ENCODE measurements at regions not wholly inside any gene's neighbourhood (a gene's known extent, or its start where the extent isn't known, plus 50 kb on each side); places are given as distances from the start of the nearest gene placed in this dataset.
"Not testable (repeated sequence)": the region's sequence is repeated elsewhere in the genome, so short reads cannot be mapped to it uniquely, and the experiment has no call there.

DNA sequence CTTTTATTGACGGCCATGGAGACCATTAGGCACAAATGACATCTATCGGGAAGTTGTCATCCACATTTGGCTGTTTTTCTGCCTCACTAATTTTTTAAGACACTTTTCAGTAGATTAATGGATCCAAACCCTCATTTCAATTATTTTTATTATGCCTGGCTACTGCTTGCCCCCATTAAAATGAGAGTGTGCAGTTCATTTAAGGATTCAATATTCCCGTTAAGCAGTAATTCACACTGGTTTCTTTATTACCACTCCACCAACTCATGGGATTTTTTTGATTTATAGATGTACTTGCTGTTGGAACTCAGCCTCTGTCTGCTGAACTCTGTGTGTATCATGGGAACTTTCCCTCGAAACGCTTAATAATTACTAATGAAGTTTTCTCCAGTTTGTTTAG is 291.8 kb upstream of the PRKX start:
- TF ChIP-seq, protein P1, sequence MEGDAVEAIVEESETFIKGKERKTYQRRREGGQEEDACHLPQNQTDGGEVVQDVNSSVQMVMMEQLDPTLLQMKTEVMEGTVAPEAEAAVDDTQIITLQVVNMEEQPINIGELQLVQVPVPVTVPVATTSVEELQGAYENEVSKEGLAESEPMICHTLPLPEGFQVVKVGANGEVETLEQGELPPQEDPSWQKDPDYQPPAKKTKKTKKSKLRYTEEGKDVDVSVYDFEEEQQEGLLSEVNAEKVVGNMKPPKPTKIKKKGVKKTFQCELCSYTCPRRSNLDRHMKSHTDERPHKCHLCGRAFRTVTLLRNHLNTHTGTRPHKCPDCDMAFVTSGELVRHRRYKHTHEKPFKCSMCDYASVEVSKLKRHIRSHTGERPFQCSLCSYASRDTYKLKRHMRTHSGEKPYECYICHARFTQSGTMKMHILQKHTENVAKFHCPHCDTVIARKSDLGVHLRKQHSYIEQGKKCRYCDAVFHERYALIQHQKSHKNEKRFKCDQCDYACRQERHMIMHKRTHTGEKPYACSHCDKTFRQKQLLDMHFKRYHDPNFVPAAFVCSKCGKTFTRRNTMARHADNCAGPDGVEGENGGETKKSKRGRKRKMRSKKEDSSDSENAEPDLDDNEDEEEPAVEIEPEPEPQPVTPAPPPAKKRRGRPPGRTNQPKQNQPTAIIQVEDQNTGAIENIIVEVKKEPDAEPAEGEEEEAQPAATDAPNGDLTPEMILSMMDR (IDR thresholded peaks at IDR 0.05; ENCODE audit: extremely low read depth, insufficient read depth, missing control alignments), result no peak
- in situ Hi-C loops (cut with MboI; ENCODE audit: low pct_unique_long_range_greater_than_20kb, low sequenced_read_pairs, unreplicated experiment), result no loop called here
- DNase-seq (ENCODE audit: low spot score), result no peak

DNA sequence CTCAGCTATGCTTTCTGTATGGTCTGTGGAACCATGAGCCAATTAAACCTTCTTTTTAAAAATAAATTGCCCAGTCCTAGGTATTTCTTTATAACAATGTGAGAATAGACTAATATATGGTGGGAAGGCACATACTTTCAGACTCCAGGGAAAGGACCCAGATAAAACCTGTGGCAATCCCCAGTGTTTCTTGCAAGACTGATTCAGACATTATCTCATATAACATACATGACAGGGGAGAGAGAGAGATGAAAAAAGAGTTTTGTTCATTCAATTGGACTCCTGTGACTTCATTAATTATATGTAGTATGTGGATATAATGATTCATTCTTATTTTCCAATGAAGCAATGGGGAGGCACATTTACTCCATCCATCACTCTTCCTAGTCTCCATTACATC is 291.4 kb upstream of the PRKX start:
- in situ Hi-C loops (cut with MboI; ENCODE audit: low pct_unique_long_range_greater_than_20kb, low sequenced_read_pairs, unreplicated experiment), result no loop called here
- TF ChIP-seq, protein P1 (IDR thresholded peaks at IDR 0.05; ENCODE audit: extremely low read depth, insufficient read depth, missing control alignments), result no peak

DNA sequence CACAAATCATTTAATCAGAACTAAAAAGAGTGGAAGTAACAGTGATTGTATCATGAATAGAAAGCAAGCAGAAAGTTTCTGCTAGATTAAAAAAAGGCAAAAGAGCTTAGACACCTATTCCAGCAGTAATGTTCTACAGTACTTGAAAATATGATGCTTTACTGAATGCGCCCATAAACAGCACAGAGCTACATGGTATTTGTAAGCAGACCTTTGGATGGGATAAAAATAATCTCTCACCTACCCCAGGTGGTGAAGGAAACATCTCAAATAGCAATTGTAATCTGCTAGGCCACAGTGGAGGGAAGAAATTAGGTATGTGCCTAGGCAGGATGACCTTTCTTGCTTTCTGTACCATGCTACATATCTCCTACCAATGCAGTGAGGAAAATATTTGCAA is 280.9 kb upstream of the PRKX start:
- no peak for DNase-seq (ENCODE audit: low spot score)
- TF ChIP-seq, protein P1 (IDR thresholded peaks at IDR 0.05; ENCODE audit: extremely low read depth, insufficient read depth, missing control alignments), result no peak
- in situ Hi-C loops (cut with MboI; ENCODE audit: low pct_unique_long_range_greater_than_20kb, low sequenced_read_pairs, unreplicated experiment), result no loop called here

More for the DNA sequence above, 291.4 kb upstream of the PRKX start:
- DNase-seq (ENCODE audit: low spot score), result no peak

DNA sequence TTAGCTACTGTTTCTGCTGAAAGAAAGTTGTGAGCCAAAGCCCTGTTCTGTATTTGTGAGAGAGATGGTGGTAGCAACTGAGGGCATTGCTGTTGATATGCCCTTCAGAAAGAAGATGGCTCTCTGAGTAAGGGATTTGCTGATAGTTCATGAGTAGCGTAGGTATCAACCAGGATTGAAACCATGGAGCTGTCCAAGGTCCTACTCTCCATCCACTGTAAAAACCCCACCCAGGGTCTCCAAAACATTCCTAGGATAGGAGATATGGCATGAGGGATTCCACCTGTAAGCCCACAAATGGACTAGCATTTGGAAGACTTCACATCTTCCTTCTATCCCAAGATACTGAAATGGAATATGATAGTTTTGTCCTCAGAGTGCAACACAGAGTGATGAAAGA is 277.1 kb upstream of the PRKX start:
- DNase-seq (ENCODE audit: low spot score), result no peak
- in situ Hi-C loops (cut with MboI; ENCODE audit: low pct_unique_long_range_greater_than_20kb, low sequenced_read_pairs, unreplicated experiment), result no loop called here
- TF ChIP-seq, protein P1 (IDR thresholded peaks at IDR 0.05; ENCODE audit: extremely low read depth, insufficient read depth, missing control alignments), result no peak

DNA sequence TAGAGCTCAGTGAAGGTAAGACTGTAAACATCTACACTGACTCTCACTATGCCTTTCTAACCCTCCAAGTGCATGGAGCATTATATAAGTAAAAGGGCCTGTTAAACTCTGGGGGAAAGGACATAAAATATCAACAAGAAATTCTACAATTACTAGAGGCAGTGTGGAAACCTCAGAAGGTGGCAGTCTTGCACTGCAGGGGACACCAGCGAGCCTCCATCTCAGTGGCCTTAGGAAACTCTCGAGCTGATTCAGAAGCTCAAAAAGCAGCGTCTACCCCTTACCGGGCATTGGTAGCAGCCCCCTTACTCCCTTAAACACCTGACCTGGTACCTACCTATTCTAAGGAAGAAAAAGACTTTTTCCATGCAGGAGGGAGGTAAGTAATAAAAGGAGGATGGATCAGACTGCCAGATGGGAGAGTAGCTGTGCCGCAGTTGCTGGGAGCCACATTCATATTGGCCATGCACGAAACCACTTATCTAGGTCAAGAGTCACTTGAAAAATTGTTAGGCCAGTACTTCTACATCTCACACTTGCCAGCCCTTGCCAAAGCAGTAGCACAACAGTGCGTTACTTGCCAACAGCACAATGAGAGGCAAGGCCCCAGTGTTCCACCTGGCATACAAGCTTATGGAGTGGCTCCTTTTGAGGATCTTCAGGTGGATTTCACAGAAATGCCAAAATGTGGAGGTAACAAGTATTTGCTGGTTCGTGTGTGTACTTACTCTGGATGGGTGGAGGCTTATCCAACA is 258.8 kb upstream of the PRKX start:
- DNase-seq (ENCODE audit: low spot score); in situ Hi-C loops (cut with MboI; ENCODE audit: low pct_unique_long_range_greater_than_20kb, low sequenced_read_pairs, unreplicated experiment): not testable (repeated sequence)

DNA sequence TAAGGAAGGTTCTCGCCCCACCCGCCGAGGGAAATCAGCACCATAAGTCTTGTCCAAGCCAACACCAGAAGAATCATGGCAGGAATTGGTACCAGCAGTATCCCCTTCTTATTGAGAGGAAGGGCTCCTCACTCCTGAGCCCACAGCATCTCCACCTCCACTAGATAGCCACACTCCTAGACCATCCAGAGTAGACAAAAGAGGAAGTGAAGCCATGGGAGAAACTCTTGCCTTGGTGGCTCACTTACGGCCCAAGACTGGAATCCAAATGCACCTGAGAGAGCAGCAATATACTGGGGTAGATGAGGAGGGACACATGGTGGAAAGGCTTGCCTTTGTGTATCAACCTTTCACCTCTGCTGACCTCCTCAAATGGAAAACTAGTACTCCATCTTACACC is 255.3 kb upstream of the PRKX start:
- TF ChIP-seq, protein P1 (IDR thresholded peaks at IDR 0.05; ENCODE audit: extremely low read depth, insufficient read depth, missing control alignments), result no peak
- in situ Hi-C loops (cut with MboI; ENCODE audit: low pct_unique_long_range_greater_than_20kb, low sequenced_read_pairs, unreplicated experiment), result no loop called here
- no peak for DNase-seq (ENCODE audit: low spot score)

DNA sequence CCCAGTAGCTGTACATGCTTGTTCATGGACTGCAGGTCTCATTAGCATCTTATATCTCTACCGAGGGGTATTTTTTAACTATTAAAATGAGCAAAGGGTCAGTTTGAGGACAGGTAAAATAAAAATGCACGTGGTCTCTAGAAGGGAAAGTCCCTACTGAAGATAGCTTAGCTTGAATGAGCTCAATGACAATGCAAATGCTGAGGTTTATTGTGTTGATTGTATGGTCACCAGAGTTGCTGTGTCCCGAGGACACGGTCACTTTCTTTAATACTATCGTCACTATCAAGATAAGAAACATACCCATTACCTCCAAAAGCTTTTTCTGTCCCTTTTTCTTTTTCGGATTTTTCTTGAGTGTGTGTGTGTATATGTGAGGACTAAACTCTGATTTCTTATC is 250.5 kb upstream of the PRKX start:
- TF ChIP-seq, protein P1 (IDR thresholded peaks at IDR 0.05; ENCODE audit: extremely low read depth, insufficient read depth, missing control alignments), result no peak
- DNase-seq (ENCODE audit: low spot score), result no peak
- in situ Hi-C loops (cut with MboI; ENCODE audit: low pct_unique_long_range_greater_than_20kb, low sequenced_read_pairs, unreplicated experiment), result no loop called here
